Endothelial cell of umbilical vein (primary cell): ENCODE measurements at regions not wholly inside any gene's neighbourhood (a gene's known extent, or its start where the extent isn't known, plus 50 kb on each side); places are given as distances from the start of the nearest gene placed in this dataset.

ENCODE experiments used
- BruUV-seq: library from RNA; stranded (reverse); fragments of 400-500 nt; replicated peaks from 2 replicates; lab custom pipeline; 2021; lab: Mats Ljungman, UMichigan
- CTCF ChIA-PET: fragments of 300-600, 350-600 bp; sonication (Branson Sonifier 250); formaldehyde crosslinking; loops from one replicate; lab custom pipeline; 2021; ENCODE audit warnings: antibody characterized with exemption, inconsistent platforms; lab: Charles Lee
- POLR2A ChIA-PET: fragments of 300-600, 350-600 bp; sonication (Branson Sonifier 250); formaldehyde crosslinking; loops from one replicate; lab custom pipeline; 2021; ENCODE audit warnings: antibody characterized with exemption, inconsistent platforms; lab: Charles Lee
- DNase-seq: peaks from one replicate; pipeline ENCODE4 v3.0.0-alpha.2; 2011; ENCODE audit warnings: low read depth, low spot score
- FAIRE-seq: peaks from 2 replicates; lab custom pipeline; 2011; peaks lifted over from hg19 to GRCh38; lab: Jason Lieb, UNC
- H2AFZ ChIP-seq: 2 replicates; pipeline ENCODE4 v1.6.0; 2012; ENCODE audit warnings: low read depth, low read length, control low read depth, inconsistent platforms
- H3K27ac ChIP-seq: 2 replicates; pipeline ENCODE4 v1.5.1; 2011; ENCODE audit warnings: low read depth, mild to moderate bottlenecking, control low read depth, low read length, moderate library complexity; ENCODE audit not compliant: insufficient read depth
- H3K27me3 ChIP-seq, 2 experiments: 2 replicates each; pipeline versions ENCODE4 v1.6.0 to v1.6.1; 2011; ENCODE audit warnings: low read length in 2 of 2, mixed read lengths in 1 of 2; ENCODE audit not compliant: control insufficient read depth in 2 of 2, insufficient read depth in 2 of 2
- H3K36me3 ChIP-seq, 2 experiments: 2 replicates in 1 of 2; 3 replicates in 1 of 2; pipeline ENCODE4 v1.5.1; 2011; ENCODE audit warnings: low read length in 2 of 2, mild to moderate bottlenecking in 1 of 2, moderate library complexity in 1 of 2; ENCODE audit not compliant: control insufficient read depth in 2 of 2, insufficient read depth in 2 of 2; ENCODE audit errors: extremely low read depth in 1 of 2
- H3K4me1 ChIP-seq: 3 replicates; pipeline ENCODE4 v1.5.1; 2011; ENCODE audit warnings: mild to moderate bottlenecking, low read length; ENCODE audit not compliant: control insufficient read depth, insufficient read depth; ENCODE audit errors: extremely low read depth
- H3K4me2 ChIP-seq: 2 replicates; pipeline ENCODE4 v1.6.1; 2011; ENCODE audit warnings: low read length, control low read depth, mixed read lengths; ENCODE audit not compliant: insufficient read depth
- H3K4me3 ChIP-seq, 3 experiments: fragments of 200-600 bp in 1 of 3; sonication (generic), shearing (Covaris generic) in 1 of 3; replicated peaks in 1 of 3; 2 replicates each; pipeline ENCODE4 v1.5.1; 2011 to 2016; ENCODE audit warnings: control low read depth in 3 of 3, low read length in 3 of 3, mild to moderate bottlenecking in 2 of 3, inconsistent platforms in 1 of 3, low read depth in 1 of 3, moderate library complexity in 1 of 3; ENCODE audit not compliant: insufficient read depth in 1 of 3
- H3K79me2 ChIP-seq: 2 replicates; pipeline ENCODE4 v1.6.0; 2012; ENCODE audit warnings: low read length, inconsistent platforms; ENCODE audit not compliant: control insufficient read depth, insufficient read depth
- H3K9ac ChIP-seq: replicated peaks from 2 replicates; pipeline ENCODE3; 2011; ENCODE audit warnings: low read length, control low read depth; ENCODE audit not compliant: insufficient read depth; ENCODE audit errors: extremely low read depth
- H3K9me1 ChIP-seq: replicated peaks from 3 replicates; pipeline ENCODE4 v1.6.0; 2011; ENCODE audit warnings: mild to moderate bottlenecking, low read length; ENCODE audit not compliant: control insufficient read depth, insufficient read depth; ENCODE audit errors: extremely low read depth
- H3K9me3 ChIP-seq: replicated peaks from 2 replicates; pipeline ENCODE4 v1.5.1; 2012; ENCODE audit warnings: low read length, inconsistent platforms; ENCODE audit not compliant: control insufficient read depth, insufficient read depth
- H4K20me1 ChIP-seq: replicated peaks from 2 replicates; pipeline ENCODE3; 2011; ENCODE audit warnings: mild to moderate bottlenecking, low read length; ENCODE audit not compliant: control insufficient read depth, insufficient read depth; ENCODE audit errors: extremely low read depth
- CTCF ChIP-seq, 2 donors: IDR thresholded peaks; 1 replicate in 1 of 2; 2 replicates in 1 of 2; pipeline ENCODE4 v1.5.1; 2011; ENCODE audit warnings: low read length in 2 of 2, mild to moderate bottlenecking in 2 of 2, moderate library complexity in 2 of 2, control low read depth in 1 of 2, inconsistent platforms in 1 of 2, low read depth in 1 of 2; ENCODE audit not compliant: insufficient read depth in 1 of 2; ENCODE audit errors: extremely low read depth in 1 of 2
- EZH2 ChIP-seq: IDR thresholded peaks from 2 replicates; pipeline ENCODE4 v1.6.1; 2012; ENCODE audit warnings: borderline replicate concordance, low read depth, mild to moderate bottlenecking, moderate library complexity, low read length, inconsistent platforms; ENCODE audit not compliant: severe bottlenecking
- FOS ChIP-seq: IDR thresholded peaks from 2 replicates; pipeline ENCODE4 v1.6.1; 2011; ENCODE audit warnings: mild to moderate bottlenecking, low read length, moderate library complexity, borderline replicate concordance; ENCODE audit not compliant: insufficient read depth
- GATA2 ChIP-seq: IDR thresholded peaks from 2 replicates; pipeline ENCODE4 v1.7.0; 2011; ENCODE audit warnings: low read depth, mild to moderate bottlenecking, moderate library complexity, mixed read lengths, low read length; ENCODE audit not compliant: insufficient read length, insufficient read depth
- JUN ChIP-seq: IDR thresholded peaks from 2 replicates; pipeline ENCODE4 v1.6.1; 2011; ENCODE audit warnings: borderline replicate concordance, low read depth; ENCODE audit not compliant: insufficient read length, insufficient read depth
- MYC ChIP-seq: IDR thresholded peaks from one replicate; pipeline ENCODE4 v1.6.1; 2011; ENCODE audit warnings: mild to moderate bottlenecking, low read depth, low read length
- POLR2A ChIP-seq: IDR thresholded peaks from 2 replicates; pipeline ENCODE4 v1.6.1; 2012; ENCODE audit warnings: low read depth, mild to moderate bottlenecking, control low read depth, low read length
- POLR2AphosphoS5 ChIP-seq: IDR thresholded peaks from 2 replicates; pipeline ENCODE4 v1.6.1; 2012; ENCODE audit warnings: low read depth, mild to moderate bottlenecking, control low read depth, low read length, moderate library complexity; ENCODE audit not compliant: insufficient read depth
- dilution Hi-C: fragments of 300-500 bp; cut with MboI; formaldehyde crosslinking; loops from one replicate; pipeline ENCODE4 v1.15.0; 2019; ENCODE audit warnings: low sequenced_read_pairs; ENCODE audit not compliant: extremely low pct_ligation_motif_present
- intact Hi-C: fragments of 100-400 bp; cut with micrococcal nuclease; formaldehyde crosslinking; loops from one replicate; pipeline ENCODE4 v1.10.0; 2022
- TF ChIP-seq, protein P1 (sequence below): IDR thresholded peaks from 2 replicates; pipeline ENCODE4 v1.6.1; 2011; ENCODE audit not compliant: insufficient read depth, insufficient read length

- no peak for DNase-seq
- Histone ChIP-seq H3K36me3 (no peaks in the 10 kb centered on the region), H3K4me3 (no peak overlapping the region), H3K4me1 (no peaks in the 10 kb centered on the region), H3K9ac (no peak overlapping the region), H3K9me1 (no peaks in the 10 kb centered on the region), H2AFZ (no peak overlapping the region), H4K20me1 (no peaks in the 10 kb centered on the region), H3K9me3 (no peaks in the 10 kb centered on the region), H3K27me3 (no peaks in the 10 kb centered on the region), H3K4me2 (no peak overlapping the region), H3K79me2 (no peaks in the 10 kb centered on the region), H3K27ac (no peak overlapping the region)
- no TSS peak for BruUV-seq
- intact Hi-C loops: no loop called here
- dilution Hi-C loops: no loop called here
- ChIA-PET CTCF (no interaction called here), POLR2A (no interaction called here)
- no peak for FAIRE-seq
- TF ChIP-seq POLR2AphosphoS5: no peak
- no peak for TF ChIP-seq CTCF (IDR thresholded peaks at IDR 0.05; ENCODE audit: extremely low read depth in 1 of 2, insufficient read depth in 1 of 2, low read depth in 1 of 2, low read length in 2 of 2)
- TF ChIP-seq, protein P1, sequence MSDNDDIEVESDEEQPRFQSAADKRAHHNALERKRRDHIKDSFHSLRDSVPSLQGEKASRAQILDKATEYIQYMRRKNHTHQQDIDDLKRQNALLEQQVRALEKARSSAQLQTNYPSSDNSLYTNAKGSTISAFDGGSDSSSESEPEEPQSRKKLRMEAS: no peak
- no peak for TF ChIP-seq FOS
- TF ChIP-seq GATA2: no peak
- TF ChIP-seq JUN: no peak
- TF ChIP-seq EZH2: no peak
- no peak for TF ChIP-seq MYC
- TF ChIP-seq POLR2A: no peak
Measured at GRCh38 chrX:138923805-138924204, 212.3 kb upstream of the FGF13 start.
